ENCODE measurements at regions not wholly inside any gene's neighbourhood (a gene's known extent, or its start where the extent isn't known, plus 50 kb on each side); places are given as distances from the start of the nearest gene placed in this dataset.

DNA sequence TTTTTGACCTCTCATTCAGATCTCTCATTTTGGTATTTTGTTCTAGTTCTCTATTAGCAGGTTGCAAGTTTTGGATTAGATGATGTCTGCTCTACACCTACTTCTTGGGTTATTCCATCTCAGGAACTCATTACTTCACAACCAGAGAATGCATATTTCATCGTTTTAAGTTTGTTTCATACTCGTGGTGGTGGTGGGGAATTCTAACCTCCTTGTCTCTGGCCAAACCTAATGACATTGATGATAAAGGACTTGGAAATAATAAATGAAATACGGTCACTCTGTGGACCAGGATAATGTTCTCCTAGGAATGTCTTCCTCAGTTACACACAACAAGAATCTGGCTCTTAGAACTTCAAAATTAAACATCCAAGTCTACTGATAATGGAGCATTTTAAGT is 115.2 kb downstream of the CDC42EP3 start:
- DNase-seq, result no peak
- Histone ChIP-seq H3K4me1 (peaks cover 0 to 5% (median 0%) of the 10 kb centered on the region in 3 donors), H3K9me3 (no peaks in the 10 kb centered on the region), H3K27me3 (no peaks in the 10 kb centered on the region), H3K4me3 (no peak overlapping the region), H3K27ac (no peak overlapping the region), H3K36me3 (no peaks in the 10 kb centered on the region)
- 78 to 98% methylated on average over 3 of the region's 3 CpGs for WGBS, 2 donors
- TF ChIP-seq, protein P1, sequence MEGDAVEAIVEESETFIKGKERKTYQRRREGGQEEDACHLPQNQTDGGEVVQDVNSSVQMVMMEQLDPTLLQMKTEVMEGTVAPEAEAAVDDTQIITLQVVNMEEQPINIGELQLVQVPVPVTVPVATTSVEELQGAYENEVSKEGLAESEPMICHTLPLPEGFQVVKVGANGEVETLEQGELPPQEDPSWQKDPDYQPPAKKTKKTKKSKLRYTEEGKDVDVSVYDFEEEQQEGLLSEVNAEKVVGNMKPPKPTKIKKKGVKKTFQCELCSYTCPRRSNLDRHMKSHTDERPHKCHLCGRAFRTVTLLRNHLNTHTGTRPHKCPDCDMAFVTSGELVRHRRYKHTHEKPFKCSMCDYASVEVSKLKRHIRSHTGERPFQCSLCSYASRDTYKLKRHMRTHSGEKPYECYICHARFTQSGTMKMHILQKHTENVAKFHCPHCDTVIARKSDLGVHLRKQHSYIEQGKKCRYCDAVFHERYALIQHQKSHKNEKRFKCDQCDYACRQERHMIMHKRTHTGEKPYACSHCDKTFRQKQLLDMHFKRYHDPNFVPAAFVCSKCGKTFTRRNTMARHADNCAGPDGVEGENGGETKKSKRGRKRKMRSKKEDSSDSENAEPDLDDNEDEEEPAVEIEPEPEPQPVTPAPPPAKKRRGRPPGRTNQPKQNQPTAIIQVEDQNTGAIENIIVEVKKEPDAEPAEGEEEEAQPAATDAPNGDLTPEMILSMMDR (IDR thresholded peaks at IDR 0.05), result no peak
- TF ChIP-seq POLR2A (IDR thresholded peaks at IDR 0.05), result no peak
- intact Hi-C loops (cut with DNase I), result no loop called here

DNA sequence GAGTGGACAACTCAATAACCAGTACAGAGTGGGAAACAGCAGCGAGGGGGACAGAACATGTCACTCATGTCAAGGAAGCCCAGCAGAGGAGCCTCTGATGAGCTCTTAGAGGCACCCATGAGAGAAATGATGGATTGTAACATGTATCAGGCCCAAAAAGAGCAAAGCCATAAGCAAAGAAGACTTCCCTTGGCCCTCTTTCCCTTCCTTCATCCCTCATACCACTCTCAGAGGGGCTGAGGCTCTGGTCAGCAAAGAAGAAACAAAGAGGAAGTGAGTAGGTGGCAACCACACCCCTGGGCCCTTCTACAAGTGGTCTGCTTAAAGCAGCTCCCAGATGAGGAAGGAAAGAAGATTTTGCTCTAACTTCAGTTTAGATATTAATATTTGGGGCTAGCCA is 112.8 kb downstream of the CDC42EP3 start:
- intact Hi-C loops (cut with DNase I), result no loop called here
- H3K4me1 ChIP-seq, result peaks cover 0 to 10% (median 3%) of the 10 kb centered on the region in 3 donors
- H3K36me3 ChIP-seq, result no peaks in the 10 kb centered on the region
- no peak for DNase-seq
- no peak overlapping the region for H3K27ac ChIP-seq
- WGBS, 2 donors, result 85 to 88% methylated on average over 1 of the region's 1 CpG
- no peak overlapping the region for H3K4me3 ChIP-seq
- TF ChIP-seq, protein P1 (IDR thresholded peaks at IDR 0.05), result no peak
- no peak for TF ChIP-seq POLR2A (IDR thresholded peaks at IDR 0.05)
- H3K9me3 ChIP-seq, result no peaks in the 10 kb centered on the region
- no peaks in the 10 kb centered on the region for H3K27me3 ChIP-seq

DNA sequence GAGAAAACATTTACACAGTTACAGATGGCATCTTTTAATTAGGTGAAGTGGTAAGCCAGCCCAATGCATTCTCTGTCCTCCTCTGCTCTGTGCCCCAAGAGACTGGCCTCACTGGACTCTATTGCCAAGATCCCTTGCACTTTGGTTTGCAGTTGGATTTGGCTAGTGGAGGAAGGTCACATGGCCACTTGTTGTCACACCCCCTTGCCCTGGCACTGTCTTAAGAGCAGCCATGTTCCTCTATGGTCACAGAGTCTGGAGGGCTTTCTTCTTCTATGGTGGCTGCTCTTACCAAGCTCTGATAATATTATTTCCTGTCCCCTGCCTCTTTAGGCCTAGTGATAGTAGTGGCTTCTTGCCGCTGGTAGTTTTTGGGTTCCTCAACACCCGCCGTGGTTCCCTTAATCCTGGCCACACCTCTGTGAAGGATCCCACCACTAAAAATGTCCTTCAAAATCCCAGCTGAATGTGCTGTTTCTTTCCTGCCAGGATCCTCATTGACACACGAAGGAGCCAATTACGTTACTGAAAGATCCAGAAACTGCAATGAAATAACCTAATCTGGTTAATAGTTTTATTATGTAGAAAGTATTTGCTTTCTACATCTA is 111.1 kb downstream of the CDC42EP3 start:
- 90 to 92% methylated on average over 5 of the region's 5 CpGs for WGBS, 2 donors
- no peak overlapping the region for H3K27ac ChIP-seq
- no peak for DNase-seq
- intact Hi-C loops (cut with DNase I), result no loop called here
- H3K9me3 ChIP-seq, result no peaks in the 10 kb centered on the region
- H3K36me3 ChIP-seq, result no peaks in the 10 kb centered on the region
- no peak overlapping the region for H3K4me3 ChIP-seq
- H3K4me1 ChIP-seq, result peaks cover 0 to 15% (median 3%) of the 10 kb centered on the region in 3 donors
- no peak for TF ChIP-seq POLR2A (IDR thresholded peaks at IDR 0.05)
- TF ChIP-seq, protein P1 (IDR thresholded peaks at IDR 0.05), result no peak
- H3K27me3 ChIP-seq, result no peaks in the 10 kb centered on the region

DNA sequence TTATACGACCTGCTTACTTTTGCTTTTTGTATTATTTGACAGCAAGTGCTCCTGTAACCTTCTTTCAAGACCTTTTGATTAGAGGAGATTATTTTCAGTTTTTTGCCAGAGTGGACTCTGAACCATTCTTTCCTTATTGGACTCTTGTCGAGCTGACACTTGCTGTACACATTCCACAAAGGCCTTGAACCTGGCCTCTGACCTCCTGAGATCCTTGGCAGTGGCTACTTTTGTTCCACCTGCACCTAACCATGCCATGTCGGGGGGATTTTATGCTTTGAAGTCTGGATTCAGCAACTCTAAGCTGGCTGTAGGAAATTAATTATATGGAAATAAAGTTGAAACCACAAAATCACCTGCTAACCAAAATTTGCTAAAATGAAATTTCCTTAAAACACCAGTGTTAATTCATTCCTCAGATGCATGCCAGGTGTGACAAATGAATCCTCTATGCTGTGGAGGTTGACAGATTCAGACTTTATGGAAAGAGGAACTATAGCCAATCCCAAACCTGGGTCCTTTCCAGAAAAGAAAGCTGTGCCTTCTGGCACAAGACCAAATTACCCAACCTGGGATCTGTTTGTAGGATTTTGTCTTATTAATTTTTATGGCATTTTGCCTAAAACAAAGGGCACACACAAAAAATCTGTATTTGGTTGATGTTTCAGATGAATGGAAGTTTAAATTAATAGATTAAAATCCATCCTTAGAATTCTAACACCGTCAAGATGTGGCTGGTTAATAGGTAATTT is 110.4 kb downstream of the CDC42EP3 start:
- WGBS, 2 donors, result 69 to 80% methylated on average over 4 of the region's 4 CpGs
- TF ChIP-seq POLR2A (IDR thresholded peaks at IDR 0.05), result no peak
- TF ChIP-seq, protein P1 (IDR thresholded peaks at IDR 0.05), result no peak
- Histone ChIP-seq H3K27ac (no peak overlapping the region), H3K9me3 (no peaks in the 10 kb centered on the region), H3K4me1 (peaks cover 0 to 15% (median 3%) of the 10 kb centered on the region in 3 donors), H3K27me3 (no peaks in the 10 kb centered on the region), H3K36me3 (no peaks in the 10 kb centered on the region), H3K4me3 (no peak overlapping the region)
- no peak for DNase-seq
- intact Hi-C loops (cut with DNase I), result no loop called here
